CD4-positive, alpha-beta T cell (primary cell): ENCODE measurements at regions not wholly inside any gene's neighbourhood (a gene's known extent, or its start where the extent isn't known, plus 50 kb on each side); places are given as distances from the start of the nearest gene placed in this dataset.

Experiments
- ATAC-seq: fragments of 200-7000 bp; cut with Tn5 transposase; one replicate; pipeline ENCODE4 v1.10.0; 2022; ENCODE audit warnings: mild to moderate bottlenecking; ENCODE audit not compliant: poor library complexity
- CTCF ChIA-PET: fragments of 350-600 bp; sonication (Branson Sonifier 250); formaldehyde crosslinking; loops from one replicate; lab custom pipeline; 2021; ENCODE audit warnings: antibody characterized with exemption, inconsistent platforms; lab: Charles Lee
- POLR2A ChIA-PET: fragments of 350-600 bp; sonication (Branson Sonifier 250); formaldehyde crosslinking; loops from one replicate; lab custom pipeline; 2021; ENCODE audit warnings: antibody characterized with exemption, inconsistent platforms; lab: Charles Lee
- DNase-seq, 14 experiments: peaks; one replicate each; pipeline ENCODE4 v3.0.0-alpha.2; 2013 to 2020; ENCODE audit warnings: mixed read lengths in 2 of 14
- H3K27ac ChIP-seq, 2 donors: one replicate each; pipeline versions ENCODE4 v1.5.1 to v1.7.0; 2013; ENCODE audit warnings: low read length in 2 of 2, low read depth in 1 of 2, mild to moderate bottlenecking in 1 of 2
- H3K27me3 ChIP-seq, 2 experiments: 1 replicate in 1 of 2; 2 replicates in 1 of 2; pipeline versions ENCODE4 v1.6.1 to v1.7.0; 2013; ENCODE audit warnings: low read length in 2 of 2, control low read depth in 1 of 2, mild to moderate bottlenecking in 1 of 2, moderate library complexity in 1 of 2; ENCODE audit not compliant: insufficient read depth in 2 of 2, control insufficient read depth in 1 of 2
- H3K36me3 ChIP-seq: one replicate; pipeline ENCODE4 v1.6.1; 2013; ENCODE audit warnings: low read length, control low read depth; ENCODE audit not compliant: insufficient read depth
- H3K4me1 ChIP-seq: one replicate; pipeline ENCODE4 v1.6.1; 2013; ENCODE audit warnings: low read length, control low read depth; ENCODE audit not compliant: insufficient read depth
- H3K4me3 ChIP-seq: one replicate; pipeline ENCODE4 v1.5.1; 2013; ENCODE audit warnings: mild to moderate bottlenecking, low read length, moderate library complexity
- H3K9me3 ChIP-seq, 2 experiments: 1 replicate in 1 of 2; 2 replicates in 1 of 2; pipeline versions ENCODE4 v1.6.1 to v1.7.0; 2013; ENCODE audit warnings: low read length in 2 of 2, mild to moderate bottlenecking in 2 of 2, control low read depth in 1 of 2, moderate library complexity in 1 of 2; ENCODE audit not compliant: control insufficient read depth in 1 of 2, insufficient read depth in 1 of 2
- H3K27ac Mint-ChIP-seq: one replicate; pipeline ENCODE4 v1.8.0; 2020; ENCODE audit warnings: mixed read lengths
- H3K27me3 Mint-ChIP-seq: one replicate; pipeline ENCODE4 v1.8.0; 2021; ENCODE audit warnings: mixed read lengths
- H3K36me3 Mint-ChIP-seq: one replicate; pipeline ENCODE4 v1.8.0; 2021; ENCODE audit warnings: low read depth, mixed read lengths
- H3K4me1 Mint-ChIP-seq: one replicate; pipeline ENCODE4 v1.8.0; 2021; ENCODE audit warnings: low read depth, mixed read lengths
- H3K4me3 Mint-ChIP-seq: one replicate; pipeline ENCODE4 v1.8.0; 2020; ENCODE audit warnings: mild to moderate bottlenecking, mixed read lengths
- H3K9me3 Mint-ChIP-seq: one replicate; pipeline ENCODE4 v1.8.0; 2020; ENCODE audit warnings: mixed read lengths
- intact Hi-C, 2 experiments: fragments of 100-400 bp; cut with DNase I in 1 of 2; cut with micrococcal nuclease in 1 of 2; formaldehyde crosslinking; loops; one replicate each; pipeline versions ENCODE4 v1.15.1 to v1.9.0; 2023 to 2025; cut with DNase I, micrococcal nuclease
- TF ChIP-seq, protein P1 (sequence below): fragments of 200-600 bp; IDR thresholded peaks from one replicate; pipeline ENCODE4 v1.8.0; 2022; ENCODE audit warnings: antibody characterized with exemption, mild to moderate bottlenecking

GRCh38 chr5:34533582-34534522 is 122.3 kb upstream of the RAI14 start:
- Mint-ChIP-seq H3K4me1 (no peaks in the 10 kb centered on the region), H3K27ac (no peak overlapping the region), H3K4me3 (no peak overlapping the region), H3K9me3 (no peaks in the 10 kb centered on the region), H3K36me3 (no peaks in the 10 kb centered on the region), H3K27me3 (peaks cover 11% of the 10 kb centered on the region)
- intact Hi-C loops, result no loop called here
- POLR2A ChIA-PET, result no interaction called here
- TF ChIP-seq, protein P1, sequence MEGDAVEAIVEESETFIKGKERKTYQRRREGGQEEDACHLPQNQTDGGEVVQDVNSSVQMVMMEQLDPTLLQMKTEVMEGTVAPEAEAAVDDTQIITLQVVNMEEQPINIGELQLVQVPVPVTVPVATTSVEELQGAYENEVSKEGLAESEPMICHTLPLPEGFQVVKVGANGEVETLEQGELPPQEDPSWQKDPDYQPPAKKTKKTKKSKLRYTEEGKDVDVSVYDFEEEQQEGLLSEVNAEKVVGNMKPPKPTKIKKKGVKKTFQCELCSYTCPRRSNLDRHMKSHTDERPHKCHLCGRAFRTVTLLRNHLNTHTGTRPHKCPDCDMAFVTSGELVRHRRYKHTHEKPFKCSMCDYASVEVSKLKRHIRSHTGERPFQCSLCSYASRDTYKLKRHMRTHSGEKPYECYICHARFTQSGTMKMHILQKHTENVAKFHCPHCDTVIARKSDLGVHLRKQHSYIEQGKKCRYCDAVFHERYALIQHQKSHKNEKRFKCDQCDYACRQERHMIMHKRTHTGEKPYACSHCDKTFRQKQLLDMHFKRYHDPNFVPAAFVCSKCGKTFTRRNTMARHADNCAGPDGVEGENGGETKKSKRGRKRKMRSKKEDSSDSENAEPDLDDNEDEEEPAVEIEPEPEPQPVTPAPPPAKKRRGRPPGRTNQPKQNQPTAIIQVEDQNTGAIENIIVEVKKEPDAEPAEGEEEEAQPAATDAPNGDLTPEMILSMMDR, result no peak
- CTCF ChIA-PET, result no interaction called here
- ATAC-seq (no peak), DNase-seq (no peak)
- Histone ChIP-seq H3K27ac (no peak overlapping the region), H3K4me3 (no peak overlapping the region), H3K36me3 (no peaks in the 10 kb centered on the region), H3K27me3 (peaks cover 2 to 8% of the 10 kb centered on the region in 2 experiments), H3K9me3 (no peaks in the 10 kb centered on the region), H3K4me1 (no peaks in the 10 kb centered on the region)

DNA sequence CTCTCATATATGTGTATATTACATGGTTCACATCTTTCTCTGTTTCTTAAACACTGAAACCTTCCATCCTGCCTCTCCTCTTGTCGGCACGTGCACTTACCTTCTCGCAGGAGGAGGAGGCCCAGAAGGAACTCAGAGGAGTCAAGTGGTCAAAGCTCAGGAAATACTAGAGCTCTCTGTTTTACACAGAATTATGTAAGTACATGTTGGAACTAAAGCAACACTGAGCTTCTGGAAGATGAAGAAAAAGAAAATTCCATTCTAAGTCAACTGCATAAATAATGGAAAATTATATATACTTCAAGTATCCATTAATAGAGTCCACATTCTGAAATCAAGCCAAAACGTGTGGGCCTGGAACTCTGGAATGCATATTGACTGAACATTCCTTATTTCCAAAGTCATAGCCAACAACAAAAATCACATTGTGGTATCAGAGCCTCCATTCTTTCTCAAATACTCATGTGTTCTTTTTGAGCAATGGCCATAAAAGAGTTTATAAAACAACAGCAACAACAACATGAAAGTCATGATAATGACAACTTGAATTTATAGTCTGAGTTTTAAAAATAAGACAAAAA is 121.5 kb upstream of the RAI14 start:
- DNase-seq (no peak), ATAC-seq (no peak)
- Histone ChIP-seq H3K4me3 (no peak overlapping the region), H3K4me1 (no peaks in the 10 kb centered on the region), H3K36me3 (no peaks in the 10 kb centered on the region), H3K27ac (no peak overlapping the region), H3K9me3 (no peaks in the 10 kb centered on the region), H3K27me3 (peaks cover 10 to 16% of the 10 kb centered on the region in 2 experiments)
- H3K27me3 Mint-ChIP-seq, result peaks cover 19% of the 10 kb centered on the region
- H3K36me3 Mint-ChIP-seq, result no peaks in the 10 kb centered on the region
- H3K9me3 Mint-ChIP-seq, result no peaks in the 10 kb centered on the region
- no peaks in the 10 kb centered on the region for H3K4me1 Mint-ChIP-seq
- ChIA-PET POLR2A (no interaction called here), CTCF (no interaction called here)
- TF ChIP-seq, protein P1, result no peak
- intact Hi-C loops, result no loop called here
- no peak overlapping the region for H3K27ac Mint-ChIP-seq
- no peak overlapping the region for H3K4me3 Mint-ChIP-seq

DNA sequence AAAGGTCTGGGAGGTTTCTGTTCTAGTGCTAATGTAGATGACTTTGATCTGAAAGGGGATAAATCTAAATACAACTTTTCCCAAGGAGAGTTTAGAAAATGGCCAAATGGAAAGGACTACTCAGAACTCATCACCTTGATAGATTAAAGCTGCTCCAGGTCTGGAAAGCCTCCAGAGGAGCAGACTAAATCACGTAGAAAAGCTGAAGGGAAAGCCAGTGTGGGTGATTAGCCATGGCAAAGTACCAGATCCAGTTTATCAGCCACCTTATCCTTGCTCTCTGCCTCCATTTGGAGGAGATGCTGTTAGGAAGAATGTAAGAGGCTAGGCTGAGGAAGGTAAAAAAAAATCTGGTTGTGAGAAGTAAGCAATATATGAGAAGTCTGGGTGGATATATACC is 120.7 kb upstream of the RAI14 start:
- CTCF ChIA-PET, result no interaction called here
- DNase-seq (no peak), ATAC-seq (no peak)
- Histone ChIP-seq H3K9me3 (no peaks in the 10 kb centered on the region), H3K27ac (no peak overlapping the region), H3K4me1 (no peaks in the 10 kb centered on the region), H3K36me3 (no peaks in the 10 kb centered on the region), H3K4me3 (no peak overlapping the region), H3K27me3 (peaks cover 17% of the 10 kb centered on the region in 2 experiments)
- Mint-ChIP-seq H3K4me1 (no peaks in the 10 kb centered on the region), H3K27me3 (peaks cover 27% of the 10 kb centered on the region), H3K27ac (no peak overlapping the region), H3K4me3 (no peak overlapping the region), H3K36me3 (no peaks in the 10 kb centered on the region), H3K9me3 (no peaks in the 10 kb centered on the region)
- POLR2A ChIA-PET, result no interaction called here
- intact Hi-C loops, result no loop called here
- TF ChIP-seq, protein P1, result no peak
